Left ventricle myocardium superior (tissue), 1 donor: ENCODE measurements at regions not wholly inside any gene's neighbourhood (a gene's known extent, or its start where the extent isn't known, plus 50 kb on each side); places are given as distances from the start of the nearest gene placed in this dataset.
A peak's percentile ranks its signal among the peaks of the same experiment; 100 is the strongest.
"Not testable (repeated sequence)": the region's sequence is repeated elsewhere in the genome, so short reads cannot be mapped to it uniquely, and the experiment has no call there.

Experiments used
- ATAC-seq: fragments of 200-7000 bp; cut with Tn5 transposase; one replicate; pipeline ENCODE4 v1.9.1; 2020; ENCODE audit warnings: mild to moderate bottlenecking, moderate library complexity
- DNase-seq: peaks from one replicate; pipeline ENCODE4 v3.0.0-alpha.2; 2020
- intact Hi-C: fragments of 100-400 bp; cut with micrococcal nuclease; formaldehyde crosslinking; loops from one replicate; pipeline ENCODE4 v1.11.0; 2022
- donor health status: DM: no; HTN: yes; CAD: no; lungs with severe emphysema.

- intact Hi-C loops, ATAC-seq, DNase-seq: not testable (repeated sequence)
Measured at GRCh38 chr10:78606766-78607165, 462.0 kb upstream of the ZMIZ1 start.

DNA sequence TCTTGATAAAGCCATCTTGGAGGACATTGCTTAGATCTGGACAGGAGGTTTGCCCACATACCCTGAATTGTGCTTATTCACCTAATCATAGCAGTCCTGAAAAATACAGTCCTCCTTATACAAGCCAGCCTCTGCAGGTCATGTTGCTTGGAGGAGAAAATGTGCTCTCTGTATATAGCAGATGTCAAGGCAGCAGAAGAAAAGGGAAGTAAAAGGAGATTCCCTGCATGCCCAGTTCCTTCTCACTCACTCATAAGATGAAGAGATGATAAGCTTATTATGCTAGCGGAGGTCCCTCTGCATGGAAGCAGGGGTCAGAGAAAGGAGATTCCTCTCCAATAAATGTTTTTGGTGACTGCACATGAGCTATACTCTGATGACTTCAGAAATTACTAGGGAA lies 458.8 kb upstream of the ZMIZ1 start:
- intact Hi-C loops = no loop called here
- ATAC-seq (no peak), DNase-seq (no peak)

- no peak for DNase-seq
- intact Hi-C loops = no loop called here
- ATAC-seq = no peak
Measured at GRCh38 chr10:78613132-78613531, 455.6 kb upstream of the ZMIZ1 start.

DNA sequence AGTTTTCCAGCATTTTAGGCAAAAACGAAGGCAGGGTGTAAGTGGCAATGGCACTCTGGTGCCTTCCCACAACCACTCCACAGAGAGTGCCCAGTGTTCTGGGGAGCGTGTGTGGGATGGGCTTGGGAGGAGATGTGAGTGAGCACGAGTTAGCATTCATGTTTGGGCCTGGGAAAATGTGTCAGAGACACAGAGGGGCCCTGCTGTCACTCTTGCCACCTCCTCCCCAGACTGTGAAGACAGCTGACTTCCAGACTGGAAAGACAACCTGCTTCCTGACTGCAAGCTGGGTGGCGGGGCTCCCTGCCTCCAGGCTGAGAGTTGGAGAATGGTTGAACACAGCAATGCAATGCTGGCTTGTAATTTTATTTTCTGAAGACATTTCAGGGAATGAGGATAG lies 454.5 kb upstream of the ZMIZ1 start:
- ATAC-seq (no peak), DNase-seq (no peak)
- intact Hi-C loops = no loop called here

DNA sequence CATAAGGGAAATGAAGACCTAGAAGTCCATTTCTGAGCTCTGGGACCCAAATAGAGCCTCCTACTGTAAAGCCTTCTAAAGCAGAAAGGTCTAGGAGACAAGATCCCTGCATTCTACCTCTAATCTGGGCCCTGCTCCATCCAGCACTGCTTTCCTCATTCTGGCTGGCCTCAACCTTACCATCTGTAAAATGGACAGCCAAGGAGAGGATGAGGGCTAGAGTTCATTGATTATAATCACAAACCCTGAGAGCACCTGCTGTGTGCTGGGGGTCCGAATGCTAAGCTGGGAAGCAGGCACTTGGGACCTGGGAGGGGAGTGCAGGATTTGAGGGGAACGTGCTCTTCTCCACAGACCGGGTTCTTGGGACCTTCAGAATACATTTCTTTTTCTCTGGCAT lies 454.0 kb upstream of the ZMIZ1 start:
- no peak for DNase-seq
- intact Hi-C loops = no loop called here
- no peak for ATAC-seq

- ATAC-seq = no peak
- intact Hi-C loops = no loop called here
Measured at GRCh38 chr10:78616125-78616695, 452.6 kb upstream of the ZMIZ1 start.

GRCh38 chr10:78617115-78617514 lies 451.7 kb upstream of the ZMIZ1 start:
- DNase-seq (no peak), ATAC-seq (no peak)
- intact Hi-C loops = no loop called here

More at GRCh38 chr10:78616125-78616695, 452.6 kb upstream of the ZMIZ1 start:
- DNase-seq = no peak

DNA sequence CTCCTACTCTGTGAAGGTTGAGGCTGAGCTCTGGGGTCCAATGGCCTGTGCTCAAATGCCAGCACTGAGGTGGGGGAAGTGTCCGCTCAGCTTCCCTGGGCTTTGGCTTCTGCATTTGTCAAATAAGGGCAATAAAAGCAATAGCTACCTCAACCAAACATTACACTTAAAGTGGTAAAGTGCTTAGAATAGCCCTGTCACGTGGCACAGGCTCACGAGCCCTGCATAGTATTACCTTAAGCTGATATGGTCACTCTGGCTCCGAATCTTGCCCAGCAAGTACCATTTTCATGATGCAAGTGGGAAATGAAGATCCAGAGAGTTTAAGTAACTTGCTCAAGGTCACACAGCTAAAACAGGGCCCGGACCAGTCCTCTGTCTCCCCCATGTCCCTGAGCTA lies 451.1 kb upstream of the ZMIZ1 start:
- intact Hi-C loops = no loop called here
- ATAC-seq (no peak), DNase-seq (no peak)

DNA sequence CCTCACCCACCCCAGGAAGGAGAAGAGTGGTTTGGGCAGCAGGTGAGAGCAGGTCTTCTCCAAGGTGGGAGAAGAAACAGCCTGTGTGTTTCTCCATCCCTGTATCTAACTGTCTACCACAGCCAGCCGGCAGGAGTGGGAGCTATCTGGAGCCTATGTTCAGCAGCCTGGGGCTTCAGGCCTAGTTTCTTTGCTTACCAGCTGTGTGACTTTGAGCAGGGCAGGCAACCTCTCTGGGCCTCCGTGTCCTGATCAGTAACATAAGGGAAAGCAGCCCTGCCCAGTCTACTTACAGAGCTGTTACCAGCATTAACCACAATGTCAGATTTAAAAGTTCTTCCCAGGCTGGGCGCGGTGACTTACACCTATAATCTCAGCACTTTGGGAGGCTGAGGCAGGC lies 450.7 kb upstream of the ZMIZ1 start:
- DNase-seq (no peak), ATAC-seq (no peak)
- intact Hi-C loops = no loop called here

DNA sequence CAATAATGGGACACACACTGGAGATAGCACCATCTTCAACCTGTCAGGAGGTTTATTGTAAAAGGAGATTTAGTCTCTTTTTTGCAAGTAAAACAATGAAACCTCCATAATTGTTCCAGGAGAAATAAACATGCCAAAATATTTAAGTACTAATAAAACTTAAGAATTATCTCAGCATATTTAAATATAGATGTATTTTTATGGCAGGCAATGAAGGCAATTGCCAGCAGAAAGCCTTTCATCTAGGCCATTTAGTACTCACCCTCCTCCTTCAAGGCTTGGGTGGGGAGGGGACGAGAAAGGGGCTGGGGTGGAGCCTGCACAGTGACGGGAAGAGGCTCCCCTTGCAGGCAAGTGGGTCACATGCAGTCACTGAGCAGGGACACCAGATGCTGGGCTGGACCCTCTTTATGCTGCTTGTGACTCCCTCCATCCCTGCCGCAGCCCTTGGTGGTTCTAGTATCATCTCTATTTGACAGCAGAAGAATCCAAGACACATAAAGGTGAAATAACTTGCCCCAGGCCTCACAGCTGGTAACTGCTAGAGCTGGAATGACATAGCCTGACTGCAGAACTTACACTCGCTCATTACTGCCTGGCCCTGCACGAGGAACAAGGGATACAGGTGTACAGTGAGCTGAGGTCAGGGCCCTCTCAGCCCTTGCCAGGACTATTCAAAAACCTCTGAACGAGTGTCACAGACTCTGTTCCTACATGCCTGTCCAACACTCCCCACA lies 449.5 kb upstream of the ZMIZ1 start:
- DNase-seq (no peak), ATAC-seq (no peak)
- intact Hi-C loops = no loop called here

DNA sequence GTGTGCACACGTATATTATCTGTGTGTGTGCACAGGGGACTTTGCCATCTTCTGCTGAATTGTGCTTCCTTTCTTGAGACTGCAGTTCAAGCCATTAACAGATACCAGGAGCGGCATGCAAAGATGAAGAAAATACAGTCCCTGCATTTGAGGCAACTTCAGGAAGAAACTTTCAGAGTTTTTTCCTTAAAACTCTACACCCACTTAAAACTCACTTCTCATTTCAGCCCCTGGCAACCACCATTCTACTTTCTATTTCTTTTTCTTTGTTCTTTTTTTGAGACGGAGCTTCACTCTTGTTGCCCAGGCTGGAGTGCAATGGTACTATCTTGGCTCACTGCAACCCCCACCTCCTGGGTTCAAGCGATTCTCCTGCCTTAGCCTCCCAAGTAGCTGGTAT lies 448.9 kb upstream of the ZMIZ1 start:
- DNase-seq = no peak
- intact Hi-C loops = no loop called here
- no peak for ATAC-seq

- ATAC-seq (no peak), DNase-seq (no peak)
- intact Hi-C loops = no loop called here
Measured at GRCh38 chr10:78620985-78621799, 447.6 kb upstream of the ZMIZ1 start.

DNA sequence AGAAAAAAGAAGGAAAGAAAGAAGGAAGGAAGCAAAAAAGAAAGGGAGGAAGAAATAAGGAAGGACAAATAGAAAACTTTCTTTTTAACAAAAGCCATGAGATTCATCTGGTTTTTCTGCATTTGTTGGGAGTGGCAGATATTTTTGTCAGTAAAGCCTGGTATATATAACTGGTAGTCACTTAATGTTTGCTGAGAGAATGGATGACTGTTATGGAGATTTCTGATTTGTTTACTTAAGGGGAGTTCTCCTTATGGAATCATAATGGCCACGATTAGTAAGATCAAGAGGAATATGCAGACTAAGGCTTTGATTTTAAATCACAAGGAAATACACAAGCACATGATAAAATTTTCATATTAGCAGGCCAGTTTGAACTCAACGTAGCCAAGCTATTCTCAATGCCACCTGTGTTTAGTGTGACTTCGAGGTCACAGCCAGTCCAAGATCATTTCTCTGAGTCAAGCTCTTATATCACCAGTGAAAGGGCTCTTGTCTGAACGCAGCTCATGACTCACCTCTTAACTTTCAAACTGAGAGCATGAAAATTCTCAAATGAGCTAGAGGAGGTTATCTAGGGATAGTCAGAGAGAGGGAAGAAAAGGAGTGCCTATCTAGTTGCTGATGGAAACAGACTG lies 445.1 kb upstream of the ZMIZ1 start:
- peak; percentile 90 for ATAC-seq
- intact Hi-C loops = no loop called here

GRCh38 chr10:78624791-78625190 lies 444.0 kb upstream of the ZMIZ1 start:
- ATAC-seq = no peak
- intact Hi-C loops = no loop called here
- DNase-seq = no peak

More for the DNA sequence above, 445.1 kb upstream of the ZMIZ1 start:
- no peak for DNase-seq

DNA sequence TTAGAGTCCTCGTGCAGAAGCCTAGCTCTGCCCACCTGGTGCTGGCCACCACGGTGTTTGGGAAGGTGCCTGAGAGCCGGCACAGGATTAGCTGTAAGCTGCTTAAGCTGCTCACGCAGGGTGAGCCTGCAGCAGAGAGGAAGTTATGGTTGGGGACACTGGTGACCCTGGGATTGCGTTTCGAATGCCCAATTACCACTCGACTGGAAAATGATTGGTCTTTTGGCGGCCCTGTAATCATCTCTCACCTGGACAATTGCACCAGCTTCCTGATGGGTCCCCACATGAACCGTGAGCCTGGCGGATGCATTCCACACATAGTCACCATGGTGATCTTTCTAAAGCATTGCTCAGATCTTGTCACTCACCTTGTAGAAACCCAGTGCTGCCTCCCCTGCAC lies 442.3 kb upstream of the ZMIZ1 start:
- intact Hi-C loops = no loop called here

DNA sequence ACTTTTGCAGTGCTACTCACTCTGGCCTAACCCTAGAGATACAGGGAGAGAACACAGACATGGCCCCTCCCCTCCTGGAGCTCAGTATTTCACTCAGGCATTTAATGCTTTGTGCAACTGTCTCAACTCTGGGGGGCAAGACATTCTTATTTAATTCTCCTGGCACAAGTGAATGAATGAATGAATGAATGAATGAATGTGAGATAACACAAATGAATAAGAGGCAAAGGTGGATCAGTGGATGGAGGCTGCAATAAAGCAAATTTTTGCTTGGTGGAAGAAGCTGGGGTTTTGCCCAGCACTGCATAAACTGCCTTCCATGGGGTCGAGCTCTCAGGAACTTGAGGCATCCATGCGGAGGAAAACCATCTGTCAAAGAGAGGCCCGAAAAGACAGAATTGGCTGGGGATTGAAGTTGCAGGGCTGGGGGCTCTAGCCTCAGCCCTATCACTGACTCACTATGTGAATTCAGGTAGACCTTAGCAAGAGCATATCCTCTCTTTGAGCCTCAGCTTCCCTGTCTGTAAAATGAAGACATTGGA lies 441.4 kb upstream of the ZMIZ1 start:
- intact Hi-C loops = no loop called here
- DNase-seq = no peak
- ATAC-seq = no peak

More for the DNA sequence above, 442.3 kb upstream of the ZMIZ1 start:
- DNase-seq (no peak), ATAC-seq (no peak)

DNA sequence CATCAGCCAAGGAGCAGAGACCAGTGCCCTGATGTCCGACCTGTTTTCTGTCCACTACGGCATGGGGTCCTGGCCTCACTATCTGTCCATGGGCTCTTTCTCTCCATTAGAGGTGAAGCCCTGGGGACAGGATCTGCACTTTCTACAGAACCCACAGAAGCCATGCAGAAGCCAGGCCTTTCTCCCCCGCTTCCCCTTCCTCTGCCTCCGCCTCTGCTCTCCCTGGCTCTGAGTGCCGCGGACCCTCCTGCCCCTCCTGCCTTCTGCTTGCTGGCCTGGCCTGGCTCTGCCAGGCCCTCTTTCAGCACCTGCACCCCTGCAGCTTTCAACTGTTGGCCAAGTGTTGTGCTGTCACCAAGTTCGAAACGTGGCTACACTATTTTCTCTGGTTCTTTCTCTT lies 439.8 kb upstream of the ZMIZ1 start:
- ATAC-seq = no peak
- intact Hi-C loops = no loop called here
- DNase-seq = no peak

DNA sequence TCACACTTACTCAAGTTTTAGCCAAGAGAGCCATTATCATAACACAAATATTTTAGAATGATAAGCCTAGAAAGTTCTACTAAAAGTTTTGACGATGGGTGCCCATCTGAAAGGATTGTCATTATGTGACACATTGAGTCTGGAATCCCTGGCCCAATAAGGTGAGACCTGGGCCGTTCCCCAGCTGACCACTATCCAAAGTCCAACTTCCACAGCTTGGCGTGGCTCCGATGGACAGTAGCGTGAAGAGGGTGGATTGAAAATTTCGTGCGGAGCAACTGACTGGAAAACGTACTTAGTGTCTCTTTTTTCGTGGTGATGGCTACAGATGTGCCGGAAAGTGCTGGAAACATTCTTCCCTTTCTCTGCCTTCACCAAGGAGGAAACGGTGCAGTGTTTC lies 439.0 kb upstream of the ZMIZ1 start:
- no peak for DNase-seq
- intact Hi-C loops = no loop called here
- ATAC-seq = no peak

- ATAC-seq (peak; percentile 68), DNase-seq (peak; percentile 46)
- intact Hi-C loops = no loop called here
Measured at GRCh38 chr10:78630944-78631838, 437.6 kb upstream of the ZMIZ1 start.
